OCI-LY3 (cell line): ENCODE measurements at regions not wholly inside any gene's neighbourhood (a gene's known extent, or its start where the extent isn't known, plus 50 kb on each side); places are given as distances from the start of the nearest gene placed in this dataset.

ENCODE experiments used
- CTCF ChIP-seq: fragments of 200-600, 300-600 bp; sonication (generic); IDR thresholded peaks from 2 replicates; pipeline ENCODE4 v1.5.1; 2014; ENCODE audit warnings: antibody characterized with exemption, low read length, low read depth
- EZH2phosphoT487 ChIP-seq: fragments of 200-600 bp; shearing (Covaris generic); IDR thresholded peaks from 2 replicates; pipeline ENCODE4 v1.6.1; 2018; ENCODE audit warnings: antibody characterized with exemption, mixed run types, low read depth

DNA sequence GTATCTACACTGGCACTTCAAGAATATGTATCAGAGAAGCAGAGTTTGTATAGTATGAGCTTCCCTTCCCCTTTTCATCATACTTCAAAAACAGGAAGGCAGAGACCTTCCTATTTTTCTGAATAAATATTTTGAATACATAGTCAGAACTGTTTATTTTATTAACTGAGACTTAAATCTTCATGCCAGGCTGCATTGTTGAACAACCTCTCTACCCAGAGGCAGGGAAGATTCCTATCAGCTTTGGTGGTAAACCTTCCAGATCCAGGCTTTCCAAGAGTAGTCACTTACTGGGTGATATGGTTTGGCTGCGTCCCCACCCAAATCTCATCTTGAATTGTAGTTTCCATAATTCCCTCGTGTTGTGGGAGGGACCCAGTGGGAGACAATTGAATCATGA, 217.4 kb upstream of the ATP11B start:
- TF ChIP-seq CTCF (no peak), EZH2phosphoT487 (no peak)
